Islet precursor cell (in vitro differentiated cells): ENCODE measurements at regions not wholly inside any gene's neighbourhood (a gene's known extent, or its start where the extent isn't known, plus 50 kb on each side); places are given as distances from the start of the nearest gene placed in this dataset.
"Not testable (repeated sequence)": the region's sequence is repeated elsewhere in the genome, so short reads cannot be mapped to it uniquely, and the experiment has no call there.

Experiments
- DNase-seq: peaks from one replicate; pipeline ENCODE4 v3.0.0-alpha.2; 2018

DNA sequence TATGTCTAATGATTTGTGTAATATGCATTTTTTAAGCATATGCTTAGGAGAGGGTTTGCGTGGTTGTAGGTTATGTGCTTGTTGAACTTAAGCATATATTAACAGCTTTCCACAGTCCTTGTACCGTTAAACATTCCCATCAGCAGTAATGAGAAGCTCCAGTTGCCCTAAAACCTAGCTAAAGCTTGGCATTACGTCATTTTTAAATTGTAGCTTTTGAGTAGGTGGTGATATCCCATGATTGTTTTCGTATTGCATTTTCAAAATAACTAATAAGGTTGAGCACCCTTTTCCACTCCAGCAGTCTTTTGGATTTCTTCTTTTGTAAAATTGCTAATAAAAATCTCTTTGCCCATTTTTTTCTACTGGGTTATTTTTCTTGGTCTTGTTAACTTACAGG, 453.1 kb upstream of the GCFC2 start:
- DNase-seq = no peak

DNA sequence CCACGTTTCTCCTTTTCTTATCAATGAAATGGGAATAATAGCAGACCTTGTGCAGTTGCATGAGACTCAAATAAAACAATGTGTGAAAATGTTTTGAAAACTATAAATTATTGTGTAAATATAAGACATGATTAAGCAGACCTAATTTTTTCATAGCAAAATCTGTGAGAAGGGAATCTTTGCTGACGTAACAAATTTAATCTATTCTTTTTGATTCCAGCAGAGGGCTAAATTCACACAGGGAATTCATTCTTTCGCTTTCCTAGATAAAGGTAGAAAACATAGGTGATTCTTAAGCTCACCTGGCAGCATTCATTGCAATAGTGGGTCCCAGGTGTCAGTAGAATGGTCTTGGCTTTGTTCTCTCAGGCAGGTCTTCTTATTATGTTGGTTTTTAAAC, 450.0 kb upstream of the GCFC2 start:
- DNase-seq = no peak

DNA sequence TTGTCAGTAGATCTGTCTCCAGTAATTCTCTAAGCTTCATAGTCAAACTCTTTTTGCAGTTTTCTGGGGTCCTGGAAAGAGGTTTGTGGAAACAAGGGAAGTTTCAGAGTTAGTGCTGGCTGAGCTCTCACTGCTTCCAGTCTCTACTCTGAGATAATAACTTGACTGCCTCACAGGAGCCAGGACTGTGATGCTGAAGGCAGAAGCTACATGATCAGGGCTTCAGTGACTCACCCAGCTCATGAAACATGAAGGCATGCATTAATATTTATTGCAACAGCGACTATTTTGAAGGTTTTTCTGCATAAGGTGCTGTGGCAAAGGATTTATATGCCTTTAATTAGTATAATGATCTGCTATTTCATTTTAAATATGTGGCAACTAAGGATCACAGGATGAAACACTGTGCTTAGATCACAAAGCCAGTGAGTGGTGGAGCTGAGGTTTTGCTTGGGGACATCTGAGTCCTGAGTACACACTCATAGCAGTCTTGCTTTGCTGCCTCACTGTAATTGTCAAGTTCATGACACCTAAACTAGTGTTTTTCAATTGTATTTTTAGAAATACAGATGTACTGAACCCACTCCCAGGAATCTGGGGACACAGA, 448.4 kb upstream of the GCFC2 start:
- no peak for DNase-seq

DNA sequence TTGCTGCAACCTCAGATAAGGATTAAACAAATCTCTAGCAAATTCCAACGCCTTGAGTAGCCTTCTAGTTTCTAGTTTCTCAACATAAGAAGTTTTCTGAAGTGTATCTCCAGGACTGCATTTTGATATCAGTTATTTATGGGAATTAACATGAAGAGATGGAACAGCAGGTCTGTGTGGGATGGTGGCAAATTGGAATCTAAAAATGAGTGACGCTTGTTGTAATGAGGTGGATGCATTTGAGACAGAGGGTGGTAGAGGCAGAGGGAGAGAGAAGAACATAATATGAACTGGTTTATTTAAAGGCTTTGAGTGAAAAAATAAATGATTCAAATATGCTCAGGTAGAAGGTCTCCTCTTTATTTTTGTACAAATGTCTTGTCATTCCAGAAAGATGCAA, 446.8 kb upstream of the GCFC2 start:
- no peak for DNase-seq

DNA sequence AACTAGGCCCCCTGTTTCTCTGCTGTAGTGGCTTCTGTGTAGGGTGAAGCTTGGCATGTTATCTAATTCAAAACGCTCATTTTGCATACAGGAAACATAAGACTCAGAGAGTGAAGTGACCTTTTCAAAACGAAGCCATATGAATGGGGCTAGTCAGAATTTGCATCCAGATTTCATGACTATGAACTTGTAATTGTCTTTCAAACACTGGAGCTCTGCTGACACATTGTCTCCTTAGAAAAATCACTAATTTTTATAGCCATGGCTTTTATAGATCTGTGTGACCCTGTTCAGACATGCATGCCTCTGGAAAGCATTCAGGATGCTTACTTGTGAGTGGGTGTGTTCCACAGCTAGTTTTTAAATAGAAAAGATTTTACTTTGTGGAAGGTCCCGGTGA, 444.3 kb upstream of the GCFC2 start:
- DNase-seq = no peak

DNA sequence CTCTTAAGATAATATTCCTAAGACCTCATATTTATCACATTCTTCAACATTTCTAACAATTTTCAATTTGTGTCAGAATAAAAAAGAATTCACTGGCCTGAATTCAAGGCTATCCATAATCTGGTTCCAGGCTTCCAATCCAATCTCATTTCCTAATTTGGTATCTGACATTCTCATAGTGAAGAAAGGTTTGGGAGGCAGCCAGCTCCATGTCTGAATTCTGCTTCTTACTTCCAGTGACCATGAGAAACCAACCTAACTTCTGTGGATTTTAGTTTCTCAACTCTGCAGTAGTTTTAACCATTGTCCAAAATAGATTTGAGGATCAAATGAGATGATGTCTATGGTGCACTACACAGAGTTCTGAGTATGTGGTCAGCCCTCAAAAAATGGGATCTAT, 439.1 kb upstream of the GCFC2 start:
- no peak for DNase-seq

DNA sequence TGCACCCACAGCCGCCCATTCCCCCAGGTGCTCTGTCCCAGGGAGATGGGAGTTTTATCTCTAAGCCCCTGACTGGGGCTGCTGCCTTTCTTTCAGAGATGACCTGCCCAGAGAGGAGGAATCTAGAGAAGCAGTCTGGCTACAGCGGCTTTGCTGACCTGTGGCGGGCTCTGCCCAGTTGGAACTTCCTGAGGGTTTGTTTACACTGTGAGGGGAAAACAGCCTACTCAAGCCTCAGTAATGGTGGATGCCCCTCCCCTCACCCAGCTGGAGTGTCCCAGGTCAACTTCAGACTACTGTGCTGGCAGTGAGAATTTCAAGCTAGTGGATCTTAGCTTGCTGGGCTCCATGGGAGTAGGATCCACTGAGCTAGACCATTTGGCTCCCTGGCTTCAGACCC, 428.6 kb upstream of the GCFC2 start:
- not testable (repeated sequence) for DNase-seq

DNA sequence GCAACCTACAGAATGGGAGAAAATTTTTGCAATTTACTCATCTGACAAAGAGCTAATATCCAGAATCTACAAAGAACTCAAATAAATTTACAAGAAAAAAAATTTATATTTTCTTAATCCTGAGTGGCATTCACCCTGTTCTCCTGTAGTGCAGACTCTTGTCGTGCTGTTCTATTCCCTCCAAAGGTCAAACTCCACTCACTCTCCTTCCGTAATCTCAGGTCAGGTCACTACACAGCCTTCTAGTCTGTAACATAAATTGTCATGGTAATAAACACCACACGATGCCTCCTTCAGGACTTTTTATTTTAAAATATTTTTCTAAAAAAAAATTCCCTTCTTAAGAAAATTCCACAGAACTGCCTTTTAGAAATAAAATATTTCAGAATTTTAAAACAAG, 417.9 kb upstream of the GCFC2 start:
- no peak for DNase-seq

DNA sequence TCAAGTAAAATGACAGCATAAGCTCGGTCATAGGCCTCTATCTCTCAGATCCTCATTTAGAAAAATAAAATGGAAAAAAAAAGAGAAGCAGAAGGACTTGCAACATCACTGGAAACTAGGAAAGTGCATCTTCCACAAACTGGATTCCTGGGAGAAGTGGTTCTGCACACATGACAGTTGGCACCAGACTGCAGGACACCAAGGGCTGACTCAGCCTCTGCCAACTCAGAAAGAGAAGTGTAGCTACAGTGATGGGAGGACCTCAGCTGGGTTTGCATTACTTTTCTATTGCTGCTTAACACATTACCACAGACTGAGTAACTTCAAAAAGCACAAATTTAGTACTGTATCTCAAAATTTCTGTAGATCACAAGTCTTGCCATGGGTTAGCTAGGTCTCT, 409.5 kb upstream of the GCFC2 start:
- DNase-seq = no peak

DNA sequence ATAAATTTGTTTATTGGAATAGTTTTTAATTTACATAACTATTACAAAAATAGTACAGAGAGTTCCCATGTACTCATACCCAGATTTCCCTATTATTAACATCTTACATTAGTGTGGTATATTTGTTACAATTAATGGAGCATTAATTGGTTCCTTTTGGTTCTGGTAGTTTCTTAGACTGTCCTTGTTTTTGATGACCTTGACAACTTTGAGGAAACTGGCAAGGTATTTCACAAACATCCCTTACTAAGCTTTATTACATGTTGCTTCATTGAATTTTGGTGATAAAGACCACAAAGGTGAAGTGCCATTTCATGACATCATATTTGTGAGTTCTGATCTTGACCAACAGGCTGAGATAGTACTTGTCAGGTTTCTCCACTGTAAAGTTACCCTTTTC, 379.0 kb upstream of the GCFC2 start:
- no peak for DNase-seq

DNA sequence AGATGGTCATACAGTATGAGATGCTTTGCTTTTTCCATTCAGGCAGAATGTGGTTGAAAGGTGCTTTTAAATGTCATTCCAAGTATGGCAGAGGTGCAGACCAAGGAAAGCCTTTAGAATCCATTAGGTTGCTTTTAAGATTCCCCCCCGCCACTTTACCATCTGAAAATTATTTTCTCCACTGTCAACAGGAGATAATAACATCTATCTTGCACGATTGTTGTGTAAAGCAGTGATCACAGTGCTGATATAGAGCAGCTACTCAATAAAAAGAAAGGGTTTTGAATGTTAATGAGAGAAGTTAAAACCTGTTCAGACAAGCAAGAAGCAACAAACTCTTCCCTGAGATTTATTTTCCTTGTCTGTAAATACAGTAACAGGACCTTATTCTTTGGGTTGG, 372.5 kb upstream of the GCFC2 start:
- no peak for DNase-seq

DNA sequence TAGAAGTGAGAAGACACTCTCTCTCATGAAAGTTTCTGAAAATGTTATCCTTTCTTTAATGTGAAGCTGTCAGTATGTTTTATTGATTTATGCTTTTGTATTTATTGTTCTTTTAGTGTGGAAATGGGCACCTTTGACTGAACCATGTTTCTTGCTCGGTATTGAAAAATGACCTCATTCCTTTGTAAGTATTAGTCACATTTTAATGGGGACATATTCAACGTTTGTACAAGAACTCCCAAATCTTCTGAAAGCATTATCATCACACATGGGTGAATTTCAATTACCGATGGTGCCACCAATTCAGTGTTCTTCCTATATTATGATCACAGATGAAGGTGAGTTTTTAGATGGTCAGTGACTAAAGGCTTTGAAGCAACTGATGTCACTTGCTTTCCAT, 371.8 kb upstream of the GCFC2 start:
- DNase-seq = no peak

DNA sequence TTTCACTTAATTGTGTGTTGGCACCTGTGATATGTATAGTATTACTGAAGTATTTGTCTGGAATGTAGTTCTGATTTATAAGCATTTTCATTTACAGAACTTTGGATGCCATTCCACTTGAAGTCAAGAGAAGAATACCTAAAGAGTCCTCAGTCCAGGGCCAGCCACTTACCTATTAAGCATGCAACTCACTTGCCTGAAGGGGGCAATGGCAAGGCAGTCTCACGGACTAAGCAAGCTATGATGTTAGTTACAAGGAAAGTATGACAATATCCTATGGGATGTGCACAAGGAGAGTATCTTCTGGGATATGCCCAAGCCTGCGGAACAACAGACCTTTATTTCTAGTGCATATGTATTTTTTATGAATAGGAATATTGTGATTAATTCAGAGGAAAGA, 369.4 kb upstream of the GCFC2 start:
- peak; percentile 58 for DNase-seq

DNA sequence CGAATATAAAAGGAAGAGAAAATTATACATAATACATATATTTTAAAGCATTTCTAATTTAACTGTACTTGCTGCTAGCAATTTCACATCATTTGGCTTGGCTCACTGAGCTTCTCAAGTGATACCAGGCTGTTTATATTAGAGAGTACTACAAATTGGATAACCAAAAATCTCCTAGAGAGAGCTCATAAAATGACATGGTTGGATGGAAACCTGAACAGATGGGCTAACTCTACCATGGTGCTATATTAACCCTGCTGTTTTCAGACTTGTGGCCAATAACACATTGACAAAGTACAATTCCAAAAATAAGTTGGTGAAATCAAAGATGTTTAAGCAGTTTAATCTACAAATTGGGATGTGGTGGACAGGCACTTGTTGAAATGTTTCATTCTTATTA, 364.4 kb upstream of the GCFC2 start:
- no peak for DNase-seq

DNA sequence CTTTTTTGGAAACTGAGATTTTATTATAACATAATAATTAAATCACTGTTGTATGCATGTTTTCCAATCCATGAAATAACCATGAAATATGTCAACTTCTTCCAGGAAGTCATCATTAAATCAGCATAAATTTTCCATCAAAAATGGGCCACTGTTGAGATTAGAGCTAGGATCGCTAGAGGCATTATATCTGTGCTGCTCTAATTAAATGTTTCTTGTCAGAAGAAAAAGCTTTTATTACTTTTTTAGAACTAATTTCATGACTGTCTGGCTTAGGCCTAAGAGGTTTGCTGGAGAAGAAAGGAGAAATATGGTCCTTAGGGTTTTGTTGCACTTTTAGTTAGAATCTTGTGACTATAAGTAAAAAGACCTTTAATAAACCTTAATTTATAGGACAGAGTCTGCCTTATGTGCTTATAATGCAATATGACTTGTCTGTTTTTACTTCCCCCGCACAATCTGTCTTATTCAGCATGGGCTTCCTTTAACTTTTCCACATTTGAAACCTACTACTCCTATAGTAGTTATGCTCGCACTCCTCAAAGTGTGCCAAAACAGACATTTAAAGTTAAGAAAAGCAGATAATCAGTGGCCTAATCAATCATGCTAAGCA, 363.4 kb upstream of the GCFC2 start:
- DNase-seq = no peak

DNA sequence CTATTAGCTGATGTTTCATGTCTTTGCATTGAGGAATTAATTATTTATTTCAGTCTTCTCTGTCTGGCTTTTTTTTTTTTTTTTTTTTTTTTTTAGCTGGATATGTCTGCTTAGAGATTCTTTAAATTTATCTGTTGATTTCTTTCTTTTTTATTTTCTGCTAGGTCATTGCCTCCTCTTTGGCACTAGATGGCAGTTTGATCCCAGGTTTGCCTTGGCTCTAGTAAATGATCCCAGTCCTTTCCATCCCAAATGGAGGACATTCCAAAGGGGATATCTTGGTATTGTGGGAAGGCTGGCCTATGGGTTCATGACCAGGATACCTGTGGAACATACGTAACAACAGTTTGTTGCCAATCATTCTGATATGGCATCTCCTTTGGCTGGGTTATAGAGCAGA, 339.5 kb upstream of the GCFC2 start:
- no peak for DNase-seq

DNA sequence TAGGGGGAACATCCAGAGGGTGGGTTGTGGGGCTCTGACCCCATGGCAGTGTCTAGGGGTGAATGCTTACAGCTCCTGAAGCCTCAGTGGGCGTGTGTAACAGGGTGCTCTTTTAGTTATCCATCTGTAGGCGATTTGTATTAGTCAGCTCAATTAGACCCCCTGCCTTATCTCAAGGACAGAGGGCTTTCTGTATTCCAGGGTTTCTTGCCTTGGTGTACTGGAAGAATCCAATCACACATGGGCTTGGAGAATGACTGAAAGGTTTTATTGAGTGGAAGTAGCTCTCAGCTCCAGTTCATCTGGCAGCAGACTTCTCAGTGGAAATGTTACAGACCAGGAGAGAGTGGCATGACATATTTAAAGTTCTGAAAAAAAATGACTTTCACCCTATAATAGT, 334.0 kb upstream of the GCFC2 start:
- DNase-seq = no peak

DNA sequence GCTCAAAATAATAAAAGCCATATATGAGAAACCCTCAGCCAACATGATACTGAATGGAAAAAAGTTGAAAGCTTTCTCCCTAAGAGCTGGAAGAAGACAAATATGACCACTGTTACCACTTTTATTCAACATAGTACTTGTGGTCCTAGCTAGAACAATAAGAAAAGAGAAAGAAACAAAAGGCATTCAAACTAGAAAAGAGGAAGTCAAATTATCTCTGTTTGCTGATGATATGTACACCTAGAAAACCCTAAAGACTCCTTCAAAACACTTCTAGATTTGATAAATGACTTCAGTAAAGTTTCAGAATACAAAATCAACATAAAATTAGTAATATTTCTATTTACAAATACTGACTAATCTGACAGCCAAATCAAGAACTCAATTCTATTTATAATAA, 328.8 kb upstream of the GCFC2 start:
- DNase-seq = no peak

DNA sequence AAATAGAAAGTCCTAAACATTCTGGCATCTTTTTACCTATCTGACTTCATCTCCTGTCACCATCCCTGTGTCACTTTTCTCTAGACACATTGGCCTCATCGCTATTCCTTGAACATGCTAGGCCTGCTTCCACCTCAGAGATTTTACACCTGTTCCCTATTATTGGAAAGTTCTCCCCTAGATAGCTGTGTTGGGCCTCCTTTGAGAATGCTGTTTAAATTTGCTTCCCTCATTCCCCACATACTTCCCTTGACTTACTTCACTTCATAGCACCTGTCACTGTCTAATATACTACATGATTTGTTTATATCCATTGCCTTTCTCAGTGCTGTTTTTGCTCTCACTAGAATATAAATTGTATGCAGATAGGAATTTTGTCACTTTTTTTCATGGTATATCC, 317.0 kb upstream of the GCFC2 start:
- no peak for DNase-seq

DNA sequence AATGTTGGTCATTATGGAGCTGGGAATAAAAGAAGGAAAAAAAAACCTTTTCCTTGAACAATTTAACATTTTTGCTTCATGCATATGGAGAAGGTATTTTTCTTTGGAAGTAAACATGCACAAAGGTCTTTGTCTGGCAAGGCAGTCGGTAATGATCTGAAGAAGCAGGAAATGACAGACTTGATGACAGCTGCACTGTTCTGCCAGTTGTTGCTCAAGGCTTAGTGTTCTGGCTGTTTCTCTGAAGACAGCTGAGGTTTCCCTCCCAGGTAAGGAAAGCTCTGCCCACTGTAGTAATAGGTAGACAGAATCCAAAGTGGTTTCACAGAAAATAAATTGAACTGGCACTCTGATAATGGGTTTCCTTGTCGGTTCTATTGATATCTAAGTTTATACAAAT, 308.4 kb upstream of the GCFC2 start:
- no peak for DNase-seq

DNA sequence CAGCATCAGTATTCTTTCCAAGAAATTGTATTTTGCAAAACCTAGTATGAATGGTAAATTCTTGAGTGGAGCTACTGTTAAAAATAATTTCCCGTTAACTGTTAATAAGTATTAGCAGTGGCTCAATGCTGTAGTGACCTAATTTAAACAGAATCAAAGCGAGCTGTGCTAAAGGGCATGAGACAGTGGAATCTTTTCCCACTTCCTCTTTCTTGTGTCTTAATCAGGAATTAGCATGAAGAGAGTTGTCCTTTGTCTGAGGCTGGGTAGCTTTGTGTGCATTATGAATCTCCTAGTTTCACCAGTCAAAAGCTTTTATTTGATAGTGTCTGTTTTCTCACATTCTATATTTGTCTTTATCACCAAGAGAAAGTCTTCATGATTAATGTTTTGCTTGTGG, 298.8 kb upstream of the GCFC2 start:
- DNase-seq = no peak

DNA sequence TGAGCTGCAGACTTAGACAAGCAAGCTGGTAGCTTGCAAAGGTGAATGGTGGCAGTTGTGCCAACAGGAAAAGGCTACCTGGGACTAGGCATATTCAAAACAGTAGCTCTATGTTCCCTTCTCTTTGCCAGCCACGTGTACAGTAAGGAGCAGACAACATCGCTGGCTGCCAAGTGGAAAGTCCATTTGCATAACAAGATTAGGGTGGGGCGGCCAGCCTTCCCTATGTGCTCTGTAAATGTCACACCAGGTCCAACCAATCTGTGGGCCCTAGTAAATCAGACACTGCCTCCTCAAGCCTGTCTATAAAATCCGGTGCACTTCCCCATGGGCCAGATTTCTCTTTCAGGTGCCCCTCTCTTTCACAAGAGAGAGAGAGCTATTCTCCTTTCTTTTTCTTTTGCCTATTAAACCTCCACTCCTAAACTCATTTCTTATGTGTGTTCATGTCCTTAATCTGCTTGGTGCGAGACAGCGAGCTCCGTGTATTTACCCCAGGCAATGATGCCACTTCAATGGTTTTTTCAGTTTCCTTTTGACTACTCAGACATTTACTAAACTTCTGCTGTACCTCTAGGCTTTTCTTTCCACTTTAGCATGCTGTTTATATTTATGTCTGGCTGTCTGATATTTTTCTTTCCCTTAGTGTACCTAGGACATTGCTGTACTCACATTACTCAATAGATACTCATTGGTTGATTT, 297.4 kb upstream of the GCFC2 start:
- DNase-seq = no peak

DNA sequence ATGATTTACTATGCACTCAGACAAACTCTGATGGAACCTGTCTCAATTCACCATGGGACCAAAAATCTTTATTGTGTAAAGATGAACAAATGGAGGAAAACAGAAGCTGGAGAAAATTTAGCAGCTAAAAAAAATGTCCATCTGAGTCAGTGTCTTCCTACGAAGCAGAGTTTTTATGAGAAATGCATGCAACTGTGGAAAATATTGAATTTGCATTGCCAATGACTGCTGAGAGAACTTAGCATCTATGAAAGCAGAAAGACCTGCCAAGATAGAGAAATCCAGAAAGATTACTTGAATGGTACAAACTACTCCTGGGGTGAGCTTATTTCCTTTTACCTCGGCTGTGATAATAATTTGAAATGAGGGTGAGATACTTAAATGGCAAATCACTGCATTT, 289.7 kb upstream of the GCFC2 start:
- DNase-seq = no peak

DNA sequence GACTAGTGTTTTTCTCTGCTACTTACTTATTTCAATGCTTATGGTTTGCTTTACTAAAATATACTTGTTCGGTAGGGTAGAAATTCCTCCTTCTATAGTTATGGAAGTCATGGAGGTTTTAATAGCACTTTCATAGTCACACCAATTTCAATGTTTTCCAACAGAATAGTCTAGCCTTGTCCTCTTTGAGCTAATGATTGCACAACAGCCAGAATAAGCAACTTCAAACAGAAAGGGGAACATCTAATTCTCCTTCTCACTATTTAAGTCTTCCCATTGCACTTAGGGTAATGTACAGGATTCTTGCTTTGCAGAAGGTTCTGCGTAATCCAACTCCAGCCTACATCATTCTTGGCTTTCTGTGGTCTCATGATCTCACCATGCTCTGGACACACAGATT, 287.7 kb upstream of the GCFC2 start:
- DNase-seq = no peak

DNA sequence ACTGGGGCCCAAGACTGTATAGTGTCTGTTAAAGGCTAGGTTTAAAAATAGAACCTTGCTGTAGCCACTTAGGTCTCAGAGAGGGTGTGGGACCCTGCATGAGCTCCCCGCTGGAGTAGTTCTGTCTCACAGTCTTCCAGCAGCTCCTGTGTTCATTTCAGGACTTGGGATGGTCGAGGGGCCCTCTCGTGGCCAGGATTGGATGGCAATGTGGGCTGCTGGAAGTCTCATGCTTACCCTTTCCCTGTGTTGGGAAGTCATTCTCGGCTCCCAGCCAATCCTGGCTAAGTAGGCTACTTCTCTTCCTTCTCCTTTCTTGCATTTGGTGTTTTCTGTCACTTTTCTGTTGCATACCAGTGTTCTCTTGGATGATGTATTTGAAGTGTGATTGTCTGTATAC, 284.0 kb upstream of the GCFC2 start:
- peak; percentile 55 for DNase-seq
